ENCODE measurements at regions not wholly inside any gene's neighbourhood (a gene's known extent, or its start where the extent isn't known, plus 50 kb on each side); places are given as distances from the start of the nearest gene placed in this dataset.

GRCh38 chr10:121312587-121312986 is 285.7 kb downstream of the FGFR2 start:
- TF ChIP-seq CTCF (IDR thresholded peaks at IDR 0.05): no peak
- Histone ChIP-seq H3K27ac (no peak overlapping the region), H3K36me3 (ENCODE audit: control insufficient read depth, insufficient read depth, low read length) (no peaks in the 10 kb centered on the region), H3K4me3 (ENCODE audit: low read depth, low read length) (no peak overlapping the region), H3K79me2 (no peaks in the 10 kb centered on the region), H3K4me2 (ENCODE audit: low read length) (no peak overlapping the region), H2AFZ (no peak overlapping the region), H3K27me3 (ENCODE audit: control insufficient read depth, insufficient read depth, low read length) (no peaks in the 10 kb centered on the region), H3K9ac (no peak overlapping the region), H3K4me1 (no peaks in the 10 kb centered on the region), H3K9me3 (ENCODE audit: control insufficient read depth, low read length) (no peaks in the 10 kb centered on the region)

DNA sequence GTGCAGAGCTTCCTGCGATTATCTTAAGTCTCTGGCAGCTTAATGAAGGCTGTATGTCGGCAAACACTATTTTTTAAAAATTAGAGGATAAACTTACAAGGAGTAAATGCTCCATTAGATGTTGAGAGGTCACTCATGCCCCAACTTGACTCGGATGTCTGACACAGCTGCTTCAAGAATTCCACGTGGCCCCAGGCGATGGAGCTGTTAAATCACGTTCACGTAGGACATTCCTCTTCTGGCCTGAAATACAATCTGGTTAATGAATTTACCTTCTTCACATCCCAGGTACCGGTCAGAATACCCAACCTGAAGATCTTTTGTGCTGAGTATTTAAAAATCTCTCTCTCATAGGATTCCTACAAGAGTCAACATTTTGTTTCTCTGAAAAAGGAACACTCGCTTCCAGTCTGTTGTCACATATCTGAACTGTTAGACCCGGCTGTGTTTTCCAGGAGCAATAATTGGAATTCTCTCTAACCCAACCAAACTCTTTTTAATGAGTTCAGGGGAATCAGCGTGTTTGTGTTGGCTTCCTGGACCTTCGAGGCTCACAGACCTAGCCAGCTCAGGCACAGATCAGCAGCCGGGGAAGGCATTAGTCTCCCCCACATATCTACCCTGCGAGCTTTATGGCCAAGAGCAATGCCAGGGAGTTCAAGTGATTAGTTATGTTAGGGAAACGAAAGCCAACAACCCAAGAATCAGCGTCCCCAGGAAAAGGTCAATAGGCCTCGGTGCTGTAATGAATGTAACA is 284.9 kb downstream of the FGFR2 start:
- TF ChIP-seq CTCF (IDR thresholded peaks at IDR 0.05): no peak
- Histone ChIP-seq H3K27ac (no peak overlapping the region), H3K4me1 (no peaks in the 10 kb centered on the region), H3K27me3 (ENCODE audit: control insufficient read depth, insufficient read depth, low read length) (no peaks in the 10 kb centered on the region), H2AFZ (no peak overlapping the region), H3K9ac (no peak overlapping the region), H3K79me2 (no peaks in the 10 kb centered on the region), H3K4me3 (ENCODE audit: low read depth, low read length) (no peak overlapping the region), H3K4me2 (ENCODE audit: low read length) (no peak overlapping the region), H3K36me3 (ENCODE audit: control insufficient read depth, insufficient read depth, low read length) (no peaks in the 10 kb centered on the region), H3K9me3 (ENCODE audit: control insufficient read depth, low read length) (no peaks in the 10 kb centered on the region)

DNA sequence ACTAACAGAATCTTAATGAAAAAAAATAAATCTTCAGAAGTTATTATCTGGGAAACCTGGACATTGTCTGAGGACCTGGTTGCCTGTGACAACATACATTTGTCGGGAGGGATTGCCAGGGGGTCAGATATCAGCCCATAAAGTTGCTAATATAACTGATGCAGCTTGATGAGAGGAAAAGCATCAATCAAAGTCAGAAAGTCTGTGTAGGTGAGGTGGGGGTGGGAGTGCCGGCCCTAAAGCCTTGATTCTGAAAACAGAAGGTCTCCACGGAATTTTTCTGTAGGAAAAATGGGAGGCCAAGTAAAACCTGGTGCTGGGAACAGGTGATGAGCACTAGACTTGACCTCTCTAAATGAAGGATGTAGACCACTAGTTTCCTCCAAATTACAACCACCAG is 281.8 kb downstream of the FGFR2 start:
- Histone ChIP-seq H3K4me3 (ENCODE audit: low read depth, low read length) (no peak overlapping the region), H3K9me3 (ENCODE audit: control insufficient read depth, low read length) (no peaks in the 10 kb centered on the region), H3K27ac (no peak overlapping the region), H3K79me2 (no peaks in the 10 kb centered on the region), H3K27me3 (ENCODE audit: control insufficient read depth, insufficient read depth, low read length) (no peaks in the 10 kb centered on the region), H3K36me3 (ENCODE audit: control insufficient read depth, insufficient read depth, low read length) (no peaks in the 10 kb centered on the region), H3K9ac (no peak overlapping the region), H2AFZ (no peak overlapping the region), H3K4me1 (no peaks in the 10 kb centered on the region), H3K4me2 (ENCODE audit: low read length) (no peak overlapping the region)
- TF ChIP-seq CTCF (IDR thresholded peaks at IDR 0.05): no peak

DNA sequence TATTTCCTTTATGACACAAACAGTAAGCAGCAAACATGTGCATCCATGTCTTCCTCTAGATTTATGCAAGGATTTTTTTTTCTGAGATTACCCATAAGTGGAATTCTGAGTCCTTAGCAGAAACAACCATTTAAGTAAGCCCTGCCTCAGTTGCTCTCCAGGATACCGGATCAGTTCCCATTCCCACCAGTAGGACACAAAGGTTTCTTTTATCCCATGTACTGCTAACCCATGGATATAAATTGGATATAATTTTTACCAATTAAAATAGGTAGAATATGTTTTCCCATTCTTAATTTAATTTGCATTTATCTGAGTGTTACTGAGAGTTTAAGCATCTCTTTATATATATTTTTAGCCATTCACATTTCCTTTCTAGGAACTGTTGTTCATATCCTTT is 280.9 kb downstream of the FGFR2 start:
- Histone ChIP-seq H3K4me3 (ENCODE audit: low read depth, low read length) (no peak overlapping the region), H3K9me3 (ENCODE audit: control insufficient read depth, low read length) (no peaks in the 10 kb centered on the region), H3K4me1 (no peaks in the 10 kb centered on the region), H3K27me3 (ENCODE audit: control insufficient read depth, insufficient read depth, low read length) (no peaks in the 10 kb centered on the region), H2AFZ (no peak overlapping the region), H3K4me2 (ENCODE audit: low read length) (no peak overlapping the region), H3K36me3 (ENCODE audit: control insufficient read depth, insufficient read depth, low read length) (no peaks in the 10 kb centered on the region), H3K9ac (no peak overlapping the region), H3K79me2 (no peaks in the 10 kb centered on the region), H3K27ac (no peak overlapping the region)
- TF ChIP-seq CTCF (IDR thresholded peaks at IDR 0.05): no peak

DNA sequence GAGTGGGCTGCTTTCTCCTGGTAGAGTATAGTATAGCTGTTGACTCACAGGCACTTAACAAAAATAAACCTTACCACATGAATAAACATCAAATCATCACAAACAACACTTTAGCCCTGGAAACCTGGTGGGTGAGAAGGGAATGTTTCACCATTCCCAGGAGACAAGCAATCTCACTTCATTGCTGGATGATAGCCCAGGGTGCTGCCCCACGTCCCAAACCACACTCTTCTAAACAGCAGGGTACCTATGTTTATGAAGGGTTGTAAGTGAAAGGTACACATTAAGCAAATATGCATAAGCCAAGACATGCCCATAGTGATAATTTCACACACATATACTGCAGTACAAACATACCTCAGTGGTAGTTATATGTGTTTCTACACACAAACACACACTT is 276.2 kb downstream of the FGFR2 start:
- H3K36me3 ChIP-seq (ENCODE audit: control insufficient read depth, insufficient read depth, low read length): no peaks in the 10 kb centered on the region
- H3K27me3 ChIP-seq (ENCODE audit: control insufficient read depth, insufficient read depth, low read length): no peaks in the 10 kb centered on the region
- TF ChIP-seq CTCF (IDR thresholded peaks at IDR 0.05): no peak
- no peaks in the 10 kb centered on the region for H3K79me2 ChIP-seq
- no peak overlapping the region for H3K4me2 ChIP-seq (ENCODE audit: low read length)
- H3K9ac ChIP-seq: no peak overlapping the region
- H3K4me1 ChIP-seq: no peaks in the 10 kb centered on the region
- no peak overlapping the region for H3K4me3 ChIP-seq (ENCODE audit: low read depth, low read length)
- H2AFZ ChIP-seq: no peak overlapping the region
- no peaks in the 10 kb centered on the region for H3K9me3 ChIP-seq (ENCODE audit: control insufficient read depth, low read length)
- H3K27ac ChIP-seq: no peak overlapping the region
